ENCODE measurements at regions not wholly inside any gene's neighbourhood (a gene's known extent, or its start where the extent isn't known, plus 50 kb on each side); places are given as distances from the start of the nearest gene placed in this dataset.

DNA sequence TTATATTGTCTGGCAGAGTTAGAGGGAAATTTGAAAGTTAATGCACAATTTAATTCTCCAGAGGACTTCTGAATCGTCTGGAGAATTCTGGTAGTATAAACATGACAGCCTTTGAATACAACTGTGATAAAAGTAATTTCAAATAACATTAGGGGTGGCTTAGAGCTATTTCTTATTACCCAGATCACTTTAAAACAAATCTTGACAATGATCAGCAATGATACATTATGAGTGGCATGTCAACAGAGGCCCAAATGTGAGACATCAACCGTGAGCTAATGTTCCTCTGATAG, 259.1 kb downstream of the HACE1 start:
- Histone ChIP-seq H3K36me3 (ENCODE audit: control insufficient read depth, insufficient read depth, low read length) (no peaks in the 10 kb centered on the region), H3K27ac (ENCODE audit: low read length) (no peak overlapping the region), H3K27me3 (ENCODE audit: control insufficient read depth, insufficient read depth, low read length) (no peaks in the 10 kb centered on the region), H3K4me1 (ENCODE audit: control insufficient read depth, insufficient read depth, low read length) (no peaks in the 10 kb centered on the region), H3K4me3 (ENCODE audit: low read depth in 2 of 2, low read length in 2 of 2) (no peak overlapping the region), H3K9me3 (ENCODE audit: control insufficient read depth, insufficient read depth, low read depth, low read length) (no peaks in the 10 kb centered on the region)
- CTCF ChIA-PET, result no interaction called here
- no peak for TF ChIP-seq TCF7L2 (IDR thresholded peaks at IDR 0.05; ENCODE audit: low read depth, low read length)
- TF ChIP-seq, protein P1, sequence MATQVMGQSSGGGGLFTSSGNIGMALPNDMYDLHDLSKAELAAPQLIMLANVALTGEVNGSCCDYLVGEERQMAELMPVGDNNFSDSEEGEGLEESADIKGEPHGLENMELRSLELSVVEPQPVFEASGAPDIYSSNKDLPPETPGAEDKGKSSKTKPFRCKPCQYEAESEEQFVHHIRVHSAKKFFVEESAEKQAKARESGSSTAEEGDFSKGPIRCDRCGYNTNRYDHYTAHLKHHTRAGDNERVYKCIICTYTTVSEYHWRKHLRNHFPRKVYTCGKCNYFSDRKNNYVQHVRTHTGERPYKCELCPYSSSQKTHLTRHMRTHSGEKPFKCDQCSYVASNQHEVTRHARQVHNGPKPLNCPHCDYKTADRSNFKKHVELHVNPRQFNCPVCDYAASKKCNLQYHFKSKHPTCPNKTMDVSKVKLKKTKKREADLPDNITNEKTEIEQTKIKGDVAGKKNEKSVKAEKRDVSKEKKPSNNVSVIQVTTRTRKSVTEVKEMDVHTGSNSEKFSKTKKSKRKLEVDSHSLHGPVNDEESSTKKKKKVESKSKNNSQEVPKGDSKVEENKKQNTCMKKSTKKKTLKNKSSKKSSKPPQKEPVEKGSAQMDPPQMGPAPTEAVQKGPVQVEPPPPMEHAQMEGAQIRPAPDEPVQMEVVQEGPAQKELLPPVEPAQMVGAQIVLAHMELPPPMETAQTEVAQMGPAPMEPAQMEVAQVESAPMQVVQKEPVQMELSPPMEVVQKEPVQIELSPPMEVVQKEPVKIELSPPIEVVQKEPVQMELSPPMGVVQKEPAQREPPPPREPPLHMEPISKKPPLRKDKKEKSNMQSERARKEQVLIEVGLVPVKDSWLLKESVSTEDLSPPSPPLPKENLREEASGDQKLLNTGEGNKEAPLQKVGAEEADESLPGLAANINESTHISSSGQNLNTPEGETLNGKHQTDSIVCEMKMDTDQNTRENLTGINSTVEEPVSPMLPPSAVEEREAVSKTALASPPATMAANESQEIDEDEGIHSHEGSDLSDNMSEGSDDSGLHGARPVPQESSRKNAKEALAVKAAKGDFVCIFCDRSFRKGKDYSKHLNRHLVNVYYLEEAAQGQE (IDR thresholded peaks at IDR 0.05; ENCODE audit: insufficient read depth in 1 of 2, low read depth in 2 of 2, low read length in 1 of 2), result no peak
- TF ChIP-seq, protein P2, sequence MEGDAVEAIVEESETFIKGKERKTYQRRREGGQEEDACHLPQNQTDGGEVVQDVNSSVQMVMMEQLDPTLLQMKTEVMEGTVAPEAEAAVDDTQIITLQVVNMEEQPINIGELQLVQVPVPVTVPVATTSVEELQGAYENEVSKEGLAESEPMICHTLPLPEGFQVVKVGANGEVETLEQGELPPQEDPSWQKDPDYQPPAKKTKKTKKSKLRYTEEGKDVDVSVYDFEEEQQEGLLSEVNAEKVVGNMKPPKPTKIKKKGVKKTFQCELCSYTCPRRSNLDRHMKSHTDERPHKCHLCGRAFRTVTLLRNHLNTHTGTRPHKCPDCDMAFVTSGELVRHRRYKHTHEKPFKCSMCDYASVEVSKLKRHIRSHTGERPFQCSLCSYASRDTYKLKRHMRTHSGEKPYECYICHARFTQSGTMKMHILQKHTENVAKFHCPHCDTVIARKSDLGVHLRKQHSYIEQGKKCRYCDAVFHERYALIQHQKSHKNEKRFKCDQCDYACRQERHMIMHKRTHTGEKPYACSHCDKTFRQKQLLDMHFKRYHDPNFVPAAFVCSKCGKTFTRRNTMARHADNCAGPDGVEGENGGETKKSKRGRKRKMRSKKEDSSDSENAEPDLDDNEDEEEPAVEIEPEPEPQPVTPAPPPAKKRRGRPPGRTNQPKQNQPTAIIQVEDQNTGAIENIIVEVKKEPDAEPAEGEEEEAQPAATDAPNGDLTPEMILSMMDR (IDR thresholded peaks at IDR 0.05), result no peak
- TF ChIP-seq SIN3A (IDR thresholded peaks at IDR 0.05; ENCODE audit: borderline replicate concordance, insufficient read depth, low read depth, low read length), result no peak
- TF ChIP-seq POLR2AphosphoS5 (IDR thresholded peaks at IDR 0.05; ENCODE audit: low read depth, low read length), result no peak
- intact Hi-C loops (cut with micrococcal nuclease; ENCODE audit: unreplicated experiment), result no loop called here
- POLR2A ChIA-PET, result no interaction called here
- DNase-seq (ENCODE audit: low read depth, low spot score) (no peak), ATAC-seq (no peak)
- no TSS peak for BruUV-seq (replicated peaks)
- in situ Hi-C loops (cut with HindIII; ENCODE audit: low pct_unique_long_range_greater_than_20kb, low sequenced_read_pairs), result no loop called here

DNA sequence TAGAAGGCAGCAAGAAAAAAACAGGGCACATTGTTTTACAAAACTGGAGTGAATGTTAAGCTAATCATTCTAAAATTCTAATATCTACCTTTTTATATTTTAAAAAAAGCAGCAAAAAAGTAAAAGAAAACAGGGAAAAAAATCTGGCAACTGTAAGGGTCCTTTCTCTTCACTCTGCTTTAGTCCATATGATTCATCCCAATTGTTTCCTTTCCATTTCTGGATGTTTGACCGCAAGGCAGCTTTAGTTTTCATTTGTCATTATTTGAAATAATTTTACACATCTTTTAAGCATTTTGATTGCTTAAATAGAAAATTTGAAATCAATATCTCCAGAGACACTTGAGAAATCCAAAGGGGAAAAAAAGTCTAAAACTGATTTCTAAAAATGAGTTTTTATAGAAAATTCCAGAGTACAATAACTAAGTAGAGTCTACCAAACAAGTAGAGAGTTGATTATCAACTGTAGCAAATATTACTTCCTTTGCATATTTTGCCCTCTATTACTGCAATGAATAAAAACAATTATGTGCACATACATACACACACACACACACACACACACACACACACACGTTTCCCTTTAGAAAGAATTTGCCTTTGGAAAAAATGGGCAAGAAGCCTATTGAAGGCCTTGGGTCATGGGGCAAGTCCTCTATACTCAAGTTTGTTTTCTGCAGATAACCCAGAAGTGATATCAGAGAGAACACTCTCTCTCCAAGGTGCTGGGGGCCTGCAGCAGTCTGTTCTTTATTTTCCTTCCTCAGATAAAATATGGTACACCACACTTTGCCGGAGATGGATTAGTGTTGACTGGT, 259.7 kb downstream of the HACE1 start:
- intact Hi-C loops (cut with micrococcal nuclease; ENCODE audit: unreplicated experiment), result no loop called here
- Histone ChIP-seq H3K27me3 (ENCODE audit: control insufficient read depth, insufficient read depth, low read length) (no peaks in the 10 kb centered on the region), H3K4me1 (ENCODE audit: control insufficient read depth, insufficient read depth, low read length) (no peaks in the 10 kb centered on the region), H3K27ac (ENCODE audit: low read length) (no peak overlapping the region), H3K4me3 (ENCODE audit: low read depth in 2 of 2, low read length in 2 of 2) (no peak overlapping the region), H3K36me3 (ENCODE audit: control insufficient read depth, insufficient read depth, low read length) (no peaks in the 10 kb centered on the region), H3K9me3 (ENCODE audit: control insufficient read depth, insufficient read depth, low read depth, low read length) (no peaks in the 10 kb centered on the region)
- TF ChIP-seq POLR2AphosphoS5 (IDR thresholded peaks at IDR 0.05; ENCODE audit: low read depth, low read length) (no peak), SIN3A (IDR thresholded peaks at IDR 0.05; ENCODE audit: borderline replicate concordance, insufficient read depth, low read depth, low read length) (no peak), TCF7L2 (IDR thresholded peaks at IDR 0.05; ENCODE audit: low read depth, low read length) (no peak)
- TF ChIP-seq, protein P1 (IDR thresholded peaks at IDR 0.05; ENCODE audit: insufficient read depth in 1 of 2, low read depth in 2 of 2, low read length in 1 of 2), result no peak
- TF ChIP-seq, protein P2 (IDR thresholded peaks at IDR 0.05), result no peak
- no TSS peak for BruUV-seq (replicated peaks)
- ATAC-seq, result no peak
- no peak for DNase-seq (ENCODE audit: low read depth, low spot score)
- ChIA-PET POLR2A (no interaction called here), CTCF (no interaction called here)
- in situ Hi-C loops (cut with HindIII; ENCODE audit: low pct_unique_long_range_greater_than_20kb, low sequenced_read_pairs), result no loop called here

Measured in Panc1 (cell line).